RWPE1 (cell line): ENCODE measurements at regions not wholly inside any gene's neighbourhood (a gene's known extent, or its start where the extent isn't known, plus 50 kb on each side); places are given as distances from the start of the nearest gene placed in this dataset.

Experiments used
- CTCF ChIA-PET: fragments of 350-600 bp; sonication (Branson Sonifier 250); formaldehyde crosslinking; extraction: SDS; loops from one replicate; lab custom pipeline; 2021; lab: Yijun Ruan, JAX
- POLR2A ChIA-PET: fragments of 400-600 bp; formaldehyde crosslinking; extraction: SDS; loops from one replicate; lab custom pipeline; 2020; ENCODE audit warnings: antibody characterized with exemption; ENCODE audit not compliant: low non-redundant PET; lab: Yijun Ruan, JAX
- DNase-seq: peaks from one replicate; pipeline ENCODE4 v3.0.0; 2012; ENCODE audit warnings: low spot score
- H3K27ac ChIP-seq: fragments of 450-650 bp; 2 replicates; pipeline ENCODE4 v1.5.1; 2017
- CTCF ChIP-seq: fragments of 450-650 bp; conservative IDR thresholded peaks from 2 replicates; pipeline ENCODE4 v1.5.1; 2017; ENCODE audit warnings: low read depth, mild to moderate bottlenecking

GRCh38 chrX:10074241-10074941 is 82.4 kb upstream of the CLCN4 start:
- ChIA-PET POLR2A (no interaction called here), CTCF (no interaction called here)
- H3K27ac ChIP-seq, result peak overlapping the region; percentile 78
- no peak for TF ChIP-seq CTCF
- DNase-seq, result peak; percentile 73

- CTCF ChIA-PET, result no interaction called here
- POLR2A ChIA-PET, result no interaction called here
- DNase-seq, result peak; percentile 33
- TF ChIP-seq CTCF, result no peak
- no peak overlapping the region for H3K27ac ChIP-seq
These were observed 80.0 kb upstream of the CLCN4 start for GRCh38 chrX:10076765-10077164.

- CTCF ChIA-PET, result no interaction called here
These were observed 79.2 kb upstream of the CLCN4 start for GRCh38 chrX:10077425-10078188.

GRCh38 chrX:10078266-10078665 is 78.5 kb upstream of the CLCN4 start:
- no peak overlapping the region for H3K27ac ChIP-seq
- CTCF ChIA-PET, result no interaction called here
- no peak for TF ChIP-seq CTCF
- POLR2A ChIA-PET, result no interaction called here
- DNase-seq, result no peak

More at GRCh38 chrX:10077425-10078188, 79.2 kb upstream of the CLCN4 start:
- H3K27ac ChIP-seq, result no peak overlapping the region
- POLR2A ChIA-PET, result no interaction called here
- DNase-seq, result peak; percentile 35
- no peak for TF ChIP-seq CTCF

- ChIA-PET CTCF (interaction anchor here (0.6 kb wide), 1 partner anchor 121 kb away, joined by 3 read pairs; no protein-coding TSS in a partner anchor), POLR2A (no interaction called here)
- TF ChIP-seq CTCF, result no peak
- no peak overlapping the region for H3K27ac ChIP-seq
- no peak for DNase-seq
These were observed 77.5 kb upstream of the CLCN4 start for GRCh38 chrX:10079231-10079630.

- no peak for TF ChIP-seq CTCF
- ChIA-PET CTCF (no interaction called here), POLR2A (no interaction called here)
- no peak for DNase-seq
- H3K27ac ChIP-seq, result no peak overlapping the region
These were observed 73.0 kb upstream of the CLCN4 start for GRCh38 chrX:10083809-10084208.
